ENCODE measurements at regions not wholly inside any gene's neighbourhood (a gene's known extent, or its start where the extent isn't known, plus 50 kb on each side); places are given as distances from the start of the nearest gene placed in this dataset.
"Not testable (repeated sequence)": the region's sequence is repeated elsewhere in the genome, so short reads cannot be mapped to it uniquely, and the experiment has no call there.

GRCh38 chr3:14016900-14017475 lies 107.7 kb downstream of the CHCHD4 start:
- intact Hi-C loops (cut with DNase I): no loop called here
- Histone ChIP-seq H3K36me3 (no peaks in the 10 kb centered on the region), H3K4me3 (no peak overlapping the region), H3K27me3 (no peaks in the 10 kb centered on the region), H3K9me3 (peaks cover 0 to 30% of the 10 kb centered on the region in 2 donors), H3K27ac (no peak overlapping the region), H3K4me1 (no peaks in the 10 kb centered on the region)
- ATAC-seq: no peak
- no peak for DNase-seq
- no peak for TF ChIP-seq CTCF (IDR thresholded peaks at IDR 0.05)

- ATAC-seq (no peak), DNase-seq (no peak)
- no peaks in the 10 kb centered on the region for H3K27me3 ChIP-seq
- peaks cover 0 to 3% of the 10 kb centered on the region in 2 donors for H3K9me3 ChIP-seq
- intact Hi-C loops (cut with DNase I): no loop called here
- no peak overlapping the region for H3K4me3 ChIP-seq
- H3K27ac ChIP-seq: no peak overlapping the region
- no peaks in the 10 kb centered on the region for H3K4me1 ChIP-seq
- no peak for TF ChIP-seq CTCF (IDR thresholded peaks at IDR 0.05)
- no peaks in the 10 kb centered on the region for H3K36me3 ChIP-seq
Observed at GRCh38 chr3:14007006-14007405, 117.7 kb downstream of the CHCHD4 start.

- TF ChIP-seq CTCF (IDR thresholded peaks at IDR 0.05): no peak
- H3K27ac ChIP-seq: no peak overlapping the region
Observed at GRCh38 chr3:14001136-14001535, 121.3 kb upstream of the WNT7A start.

GRCh38 chr3:14000556-14000955 lies 120.7 kb upstream of the WNT7A start:
- no peaks in the 10 kb centered on the region for H3K27me3 ChIP-seq
- H3K4me3 ChIP-seq: no peak overlapping the region
- H3K9me3 ChIP-seq: peaks cover 0 to 3% of the 10 kb centered on the region in 2 donors
- intact Hi-C loops (cut with DNase I): no loop called here
- TF ChIP-seq CTCF (IDR thresholded peaks at IDR 0.05): no peak
- no peaks in the 10 kb centered on the region for H3K36me3 ChIP-seq
- no peak overlapping the region for H3K27ac ChIP-seq
- ATAC-seq: no peak
- no peak for DNase-seq
- H3K4me1 ChIP-seq: no peaks in the 10 kb centered on the region

More at GRCh38 chr3:14001136-14001535, 121.3 kb upstream of the WNT7A start:
- Histone ChIP-seq H3K9me3 (no peaks in the 10 kb centered on the region), H3K36me3 (no peaks in the 10 kb centered on the region), H3K4me1 (no peaks in the 10 kb centered on the region), H3K27me3 (no peaks in the 10 kb centered on the region), H3K4me3 (no peak overlapping the region)
- ATAC-seq: no peak
- intact Hi-C loops (cut with DNase I): no loop called here
- DNase-seq: no peak

GRCh38 chr3:13998831-13999230 lies 119.0 kb upstream of the WNT7A start:
- ATAC-seq: no peak
- peak in 1 of 4 donors; percentile 16 for DNase-seq
- H3K4me1 ChIP-seq: no peaks in the 10 kb centered on the region
- TF ChIP-seq CTCF (IDR thresholded peaks at IDR 0.05): no peak
- no peaks in the 10 kb centered on the region for H3K27me3 ChIP-seq
- H3K36me3 ChIP-seq: no peaks in the 10 kb centered on the region
- intact Hi-C loops (cut with DNase I): no loop called here
- peaks cover 0 to 7% of the 10 kb centered on the region in 2 donors for H3K9me3 ChIP-seq
- H3K27ac ChIP-seq: no peak overlapping the region
- H3K4me3 ChIP-seq: no peak overlapping the region

- H3K9me3 ChIP-seq; H3K4me1 ChIP-seq; intact Hi-C loops (cut with DNase I); H3K4me3 ChIP-seq; ATAC-seq; H3K27ac ChIP-seq; H3K36me3 ChIP-seq; H3K27me3 ChIP-seq: not testable (repeated sequence)
- peak in 1 of 4 donors; percentile 24 for DNase-seq
Observed at GRCh38 chr3:13995216-13995615, 115.3 kb upstream of the WNT7A start.

GRCh38 chr3:13988925-13989324 lies 109.1 kb upstream of the WNT7A start:
- H3K27me3 ChIP-seq; H3K27ac ChIP-seq; H3K4me3 ChIP-seq; H3K36me3 ChIP-seq; DNase-seq; ATAC-seq; H3K4me1 ChIP-seq; intact Hi-C loops (cut with DNase I): not testable (repeated sequence)
- peaks cover 0 to 35% of the 10 kb centered on the region in 2 donors for H3K9me3 ChIP-seq
